Breast epithelium (tissue), 3 donors: ENCODE measurements at regions not wholly inside any gene's neighbourhood (a gene's known extent, or its start where the extent isn't known, plus 50 kb on each side); places are given as distances from the start of the nearest gene placed in this dataset.

Source experiments
- POLR2A ChIP-seq: fragments of 450-650 bp; IDR thresholded peaks from one replicate; pipeline ENCODE4 v1.6.1; 2016; ENCODE audit warnings: antibody characterized with exemption, mild to moderate bottlenecking, moderate library complexity
- POLR2AphosphoS5 ChIP-seq, 3 donors: sonication (generic); formaldehyde crosslinking; IDR thresholded peaks; one replicate each; pipeline ENCODE4 v1.6.1; 2017; ENCODE audit warnings: antibody characterized with exemption in 3 of 3
- TF ChIP-seq, protein P1 (sequence below), 3 donors: fragments of 450-650 bp; IDR thresholded peaks; one replicate each; pipeline ENCODE4 v1.5.1; 2016 to 2017; ENCODE audit warnings: antibody characterized with exemption in 3 of 3, mild to moderate bottlenecking in 3 of 3, moderate library complexity in 3 of 3

DNA sequence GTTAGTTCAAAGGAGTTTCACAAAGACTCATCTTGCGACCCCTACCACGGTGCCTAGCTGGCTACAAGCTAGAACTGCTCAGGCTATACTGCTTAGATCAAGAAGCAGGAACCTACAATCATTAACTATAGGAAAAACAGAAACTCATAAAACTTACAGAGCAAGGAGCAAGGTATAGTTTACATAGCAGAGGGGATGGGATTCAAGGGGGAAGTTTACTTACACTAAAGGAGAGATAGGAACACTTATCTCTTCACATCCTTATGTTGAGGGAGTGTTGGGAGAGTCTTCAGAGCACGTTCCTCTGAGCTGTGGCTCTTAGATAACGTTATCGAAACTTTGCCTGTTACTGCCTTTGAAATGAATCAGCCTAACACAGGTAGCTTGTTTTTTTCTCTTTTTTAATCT, 58.1 kb downstream of the FSCB start:
- TF ChIP-seq, protein P1, sequence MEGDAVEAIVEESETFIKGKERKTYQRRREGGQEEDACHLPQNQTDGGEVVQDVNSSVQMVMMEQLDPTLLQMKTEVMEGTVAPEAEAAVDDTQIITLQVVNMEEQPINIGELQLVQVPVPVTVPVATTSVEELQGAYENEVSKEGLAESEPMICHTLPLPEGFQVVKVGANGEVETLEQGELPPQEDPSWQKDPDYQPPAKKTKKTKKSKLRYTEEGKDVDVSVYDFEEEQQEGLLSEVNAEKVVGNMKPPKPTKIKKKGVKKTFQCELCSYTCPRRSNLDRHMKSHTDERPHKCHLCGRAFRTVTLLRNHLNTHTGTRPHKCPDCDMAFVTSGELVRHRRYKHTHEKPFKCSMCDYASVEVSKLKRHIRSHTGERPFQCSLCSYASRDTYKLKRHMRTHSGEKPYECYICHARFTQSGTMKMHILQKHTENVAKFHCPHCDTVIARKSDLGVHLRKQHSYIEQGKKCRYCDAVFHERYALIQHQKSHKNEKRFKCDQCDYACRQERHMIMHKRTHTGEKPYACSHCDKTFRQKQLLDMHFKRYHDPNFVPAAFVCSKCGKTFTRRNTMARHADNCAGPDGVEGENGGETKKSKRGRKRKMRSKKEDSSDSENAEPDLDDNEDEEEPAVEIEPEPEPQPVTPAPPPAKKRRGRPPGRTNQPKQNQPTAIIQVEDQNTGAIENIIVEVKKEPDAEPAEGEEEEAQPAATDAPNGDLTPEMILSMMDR (IDR thresholded peaks at IDR 0.05): no peak
- TF ChIP-seq POLR2A (no peak), POLR2AphosphoS5 (IDR thresholded peaks at IDR 0.05) (no peak)
